COLO668 (cell line): ENCODE measurements at regions not wholly inside any gene's neighbourhood (a gene's known extent, or its start where the extent isn't known, plus 50 kb on each side); places are given as distances from the start of the nearest gene placed in this dataset.
"Not testable (repeated sequence)": the region's sequence is repeated elsewhere in the genome, so short reads cannot be mapped to it uniquely, and the experiment has no call there.

Experiments used
- DNase-seq: peaks from one replicate; lab custom pipeline; 2025; ENCODE audit not compliant: unreplicated experiment; lab: John Stamatoyannopoulos, UW

- peak; percentile 1 for DNase-seq
Observed at GRCh38 chr3:166837535-166837934, 542.6 kb downstream of the ZBBX start.

DNA sequence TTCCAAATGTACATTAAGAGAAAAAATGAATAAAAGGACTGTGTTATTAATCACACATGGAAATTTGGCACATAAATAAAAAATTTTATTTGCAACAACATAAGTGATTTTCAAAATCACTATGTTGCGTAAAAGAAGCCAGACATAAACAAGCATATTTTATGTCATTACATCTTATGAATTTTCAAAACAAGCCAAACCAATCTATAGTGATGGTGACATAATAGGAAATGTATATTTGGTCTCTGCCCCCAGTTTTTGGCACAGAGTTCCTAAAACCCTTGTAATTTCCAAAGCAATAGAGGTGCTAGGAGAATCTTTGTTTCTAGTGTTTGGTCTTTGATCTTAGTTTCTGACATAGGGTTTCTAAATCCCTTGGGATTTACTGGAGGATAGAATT, 543.3 kb downstream of the ZBBX start:
- DNase-seq, result no peak

- DNase-seq, result peak; percentile 11
Observed at GRCh38 chr3:166829896-166830295, 550.2 kb downstream of the ZBBX start.

DNA sequence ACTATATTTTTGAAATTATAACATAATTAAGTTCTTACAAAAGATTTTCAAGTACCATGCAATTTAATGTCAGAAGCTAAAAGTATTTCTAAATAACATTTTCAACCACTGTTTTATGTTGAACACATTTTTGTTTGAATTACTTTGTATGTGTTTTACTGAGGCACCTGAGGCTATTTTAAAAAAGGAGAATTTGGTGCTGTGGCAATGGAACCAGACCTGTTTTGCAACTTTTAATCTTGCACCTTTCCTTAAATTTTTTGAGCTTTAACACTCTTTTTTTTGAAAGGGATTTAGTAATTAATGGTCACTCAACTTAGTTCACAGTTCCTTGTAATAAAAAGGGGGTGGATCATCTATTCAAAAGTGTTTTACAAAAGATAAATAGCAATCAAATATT, 561.6 kb downstream of the ZBBX start:
- no peak for DNase-seq

DNA sequence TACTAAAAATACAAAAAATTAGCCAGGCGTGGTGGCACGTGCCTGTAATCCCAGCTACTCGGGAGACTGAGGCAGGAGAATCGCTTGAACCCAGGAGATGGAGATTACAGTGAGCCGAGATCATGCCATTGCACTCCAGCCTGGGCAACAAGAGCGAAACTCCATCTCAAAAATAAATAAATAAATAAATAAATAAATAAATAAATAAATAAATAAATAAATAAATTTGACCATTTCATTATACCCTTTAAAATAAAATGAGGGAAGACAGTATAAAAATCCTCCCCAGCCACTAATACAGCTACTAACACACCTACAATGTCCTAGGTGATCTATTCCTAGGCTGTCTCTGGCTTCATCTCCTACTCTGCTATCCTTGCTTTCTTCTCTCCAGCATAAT, 562.8 kb downstream of the ZBBX start:
- DNase-seq, result not testable (repeated sequence)

- DNase-seq, result no peak
Observed at GRCh38 chr3:166810741-166811445, 569.2 kb downstream of the ZBBX start.

- no peak for DNase-seq
Observed at GRCh38 chr3:166809520-166809919, 570.6 kb downstream of the ZBBX start.

DNA sequence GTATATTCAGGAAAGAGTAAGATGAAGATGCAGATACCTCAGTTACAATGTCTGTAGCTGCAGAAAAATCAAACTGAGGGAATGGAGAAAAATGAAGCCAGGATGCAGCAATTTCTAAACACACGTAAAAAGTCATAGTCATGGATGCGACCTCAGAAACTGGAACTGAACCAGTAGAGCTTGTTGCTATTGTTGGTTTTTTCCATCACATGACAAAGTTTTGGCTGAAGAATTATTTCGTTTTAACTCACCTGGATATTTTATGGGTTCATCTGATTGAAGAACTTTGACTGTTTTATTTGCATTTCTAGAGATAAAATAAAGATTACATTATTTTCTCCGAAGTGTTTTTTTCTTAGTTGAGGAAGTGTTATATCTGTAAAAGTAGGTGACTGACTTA, 591.2 kb downstream of the ZBBX start:
- no peak for DNase-seq

GRCh38 chr3:166785876-166786275, 594.2 kb downstream of the ZBBX start:
- DNase-seq, result no peak

DNA sequence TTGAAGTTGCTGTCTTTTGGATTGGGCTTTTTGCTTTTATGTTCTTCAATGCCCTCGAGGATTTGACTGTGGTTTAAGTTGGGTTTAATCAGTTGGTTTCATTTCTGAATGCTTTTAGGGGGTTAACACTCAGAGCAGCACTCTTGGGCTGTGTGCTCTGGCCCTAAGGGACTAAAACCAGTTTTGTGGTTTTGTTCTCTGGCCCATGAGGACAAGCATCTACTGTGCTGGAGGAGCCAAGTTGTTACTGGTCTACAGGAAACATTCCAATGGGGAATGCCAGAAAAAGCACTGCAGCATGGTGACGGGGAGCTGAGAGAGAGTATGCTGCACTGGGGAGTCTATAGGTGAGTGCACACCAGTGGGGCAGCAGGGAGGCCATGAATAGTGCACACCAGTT, 596.9 kb downstream of the ZBBX start:
- DNase-seq, result no peak

DNA sequence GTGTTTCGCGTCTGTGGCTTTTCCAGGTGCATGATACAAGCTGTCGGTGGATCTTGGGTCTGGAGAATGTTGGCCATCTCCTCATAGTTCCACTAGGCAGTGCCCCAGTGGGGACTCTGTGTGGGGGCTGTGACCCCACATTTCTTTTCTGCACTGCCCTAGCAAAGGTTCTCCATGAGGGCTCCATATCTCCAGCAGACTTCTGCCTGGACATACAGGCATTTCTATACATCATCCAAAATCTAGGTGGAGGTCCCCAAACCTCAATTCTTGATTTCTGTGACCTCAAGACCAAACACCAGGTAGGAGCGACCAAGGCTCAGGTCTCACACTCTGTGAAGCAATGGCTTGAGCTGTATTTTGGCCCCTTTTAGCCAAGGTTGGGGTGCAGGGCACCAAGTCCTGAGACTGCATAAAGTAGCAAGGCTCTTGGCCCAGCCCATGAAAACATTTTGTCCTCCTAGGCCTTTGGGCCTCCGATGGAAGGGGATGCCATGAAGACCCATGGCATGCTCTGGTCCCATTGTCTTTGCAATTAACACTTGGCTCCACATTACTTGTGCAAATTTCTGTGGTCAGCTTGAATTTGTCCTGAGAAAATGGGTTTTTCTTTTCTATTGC, 615.3 kb downstream of the ZBBX start:
- DNase-seq, result no peak

GRCh38 chr3:166759736-166760513, 620.2 kb downstream of the ZBBX start:
- DNase-seq, result no peak

GRCh38 chr3:166752214-166752613, 627.9 kb downstream of the ZBBX start:
- DNase-seq, result no peak

GRCh38 chr3:166743481-166744134, 636.5 kb downstream of the ZBBX start:
- no peak for DNase-seq

- no peak for DNase-seq
Observed at GRCh38 chr3:166734734-166735133, 645.4 kb downstream of the ZBBX start.

GRCh38 chr3:166731701-166732100, 648.4 kb downstream of the ZBBX start:
- DNase-seq, result no peak

- no peak for DNase-seq
Observed at GRCh38 chr3:166721466-166721865, 658.6 kb downstream of the ZBBX start.

DNA sequence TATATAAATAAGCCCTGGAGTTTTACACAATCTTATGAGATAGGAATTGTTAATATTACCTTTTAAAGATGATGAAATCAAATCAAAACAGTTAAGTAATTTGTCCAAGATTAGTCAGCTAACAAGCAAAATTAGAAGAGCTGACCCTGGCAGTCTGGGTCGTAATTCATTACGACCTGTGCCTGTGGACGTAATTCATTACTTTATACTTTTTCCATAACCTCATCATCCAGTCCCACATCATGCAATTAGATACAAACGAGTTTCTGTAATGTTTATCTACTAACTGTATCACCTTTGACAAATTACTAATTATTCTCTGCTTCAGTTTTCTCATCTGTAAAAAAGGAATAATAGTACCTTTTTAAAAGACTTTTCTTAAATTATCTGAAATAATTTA, 665.9 kb downstream of the ZBBX start:
- no peak for DNase-seq

DNA sequence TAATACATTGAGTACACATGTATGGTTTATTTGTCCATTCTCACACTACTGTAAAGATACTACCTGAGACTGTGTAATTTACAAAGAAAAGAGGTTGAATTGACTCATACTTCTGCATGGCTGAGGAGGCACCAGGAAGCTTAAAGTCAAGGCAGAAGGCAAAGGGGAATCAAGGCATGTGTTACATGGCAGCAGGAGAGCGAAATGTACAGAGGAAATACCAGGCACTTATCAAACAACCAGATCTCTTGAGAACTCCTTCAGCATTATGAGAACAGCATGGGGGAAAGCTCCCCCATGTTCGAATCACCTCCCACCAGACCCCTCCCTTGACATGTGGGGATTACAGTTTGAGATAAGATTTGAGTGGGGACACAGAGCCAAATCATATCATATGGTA, 666.3 kb downstream of the ZBBX start:
- no peak for DNase-seq

- DNase-seq, result no peak
Observed at GRCh38 chr3:166706094-166706493, 674.0 kb downstream of the ZBBX start.

- DNase-seq, result no peak
Observed at GRCh38 chr3:166697495-166697894, 682.6 kb downstream of the ZBBX start.

DNA sequence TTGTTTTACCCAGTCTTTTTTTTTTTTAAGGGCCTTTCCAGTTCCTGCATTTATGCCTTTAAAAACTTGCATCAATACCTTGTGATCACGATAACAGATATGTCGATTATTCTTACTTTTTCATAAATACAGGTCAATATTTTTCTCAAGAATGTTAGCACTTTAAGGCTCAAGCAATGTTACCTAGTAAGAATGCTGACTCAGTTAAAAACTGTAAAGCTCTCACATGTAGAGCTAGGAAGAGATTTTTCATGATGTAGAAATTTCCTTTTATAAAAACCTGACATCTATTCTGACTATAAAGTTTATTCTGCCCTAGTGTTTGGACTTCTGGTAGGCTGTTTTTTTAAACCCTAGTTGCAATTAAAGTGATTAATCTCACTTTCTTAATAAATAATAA, 684.0 kb downstream of the ZBBX start:
- no peak for DNase-seq
